ENCODE measurements at regions not wholly inside any gene's neighbourhood (a gene's known extent, or its start where the extent isn't known, plus 50 kb on each side); places are given as distances from the start of the nearest gene placed in this dataset.

DNA sequence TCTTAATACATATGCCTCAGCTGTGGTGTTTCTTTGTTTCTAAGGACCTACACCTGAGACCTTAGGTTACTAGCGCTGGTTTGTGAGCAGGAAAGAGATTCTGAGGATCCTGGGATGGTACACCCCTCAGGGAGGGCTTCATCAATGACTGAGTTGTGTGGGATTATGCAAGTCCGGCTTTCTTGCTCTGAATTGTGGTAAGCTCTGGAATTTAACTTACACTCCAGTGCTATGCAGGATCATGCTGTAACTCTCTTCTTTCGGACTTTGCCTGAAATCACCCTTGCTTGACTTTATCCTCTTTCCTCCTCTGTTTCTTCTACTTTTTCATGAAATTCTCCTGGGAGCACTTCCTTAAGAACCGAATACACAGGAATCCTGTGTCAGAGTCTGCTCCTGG, 431.5 kb upstream of the BOD1L1 start:
- no peak for DNase-seq

DNA sequence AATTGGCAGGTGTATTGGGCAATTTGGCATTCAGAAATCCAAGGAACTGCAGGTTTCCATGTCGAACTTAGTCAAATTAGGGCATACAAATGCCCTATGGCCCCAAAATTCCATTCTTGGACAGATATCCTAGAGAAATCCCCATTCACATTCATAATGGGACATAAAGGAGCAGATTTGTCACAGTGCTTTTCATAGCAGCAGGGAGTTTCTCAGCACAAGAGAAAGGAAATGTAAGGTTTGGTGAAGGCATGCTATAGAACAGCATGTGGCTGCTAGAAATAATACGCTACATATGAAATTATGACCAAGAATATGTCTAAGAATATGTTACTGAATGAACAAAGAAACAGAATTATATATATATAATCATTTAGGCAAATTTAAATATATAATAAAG, 437.5 kb upstream of the BOD1L1 start:
- no peak for DNase-seq

DNA sequence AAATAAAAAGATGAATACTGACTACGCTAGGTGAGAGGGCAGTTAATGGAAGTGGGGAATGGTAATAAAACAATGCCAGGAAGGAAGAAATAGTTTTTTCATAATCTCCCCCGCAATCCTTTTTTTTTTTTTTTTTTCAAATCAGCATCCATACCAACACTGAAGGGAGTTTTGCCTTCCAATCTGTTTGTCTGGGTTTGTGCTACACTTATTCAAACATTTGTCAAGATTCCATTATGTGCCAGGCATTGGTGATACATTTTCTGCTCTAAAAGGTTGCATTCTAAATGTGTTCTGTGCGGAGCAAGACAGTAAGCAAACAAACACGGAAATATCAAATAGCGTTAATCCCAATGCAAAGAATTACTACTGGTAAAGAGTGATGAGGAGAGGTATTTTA, 437.9 kb upstream of the BOD1L1 start:
- DNase-seq = no peak

DNA sequence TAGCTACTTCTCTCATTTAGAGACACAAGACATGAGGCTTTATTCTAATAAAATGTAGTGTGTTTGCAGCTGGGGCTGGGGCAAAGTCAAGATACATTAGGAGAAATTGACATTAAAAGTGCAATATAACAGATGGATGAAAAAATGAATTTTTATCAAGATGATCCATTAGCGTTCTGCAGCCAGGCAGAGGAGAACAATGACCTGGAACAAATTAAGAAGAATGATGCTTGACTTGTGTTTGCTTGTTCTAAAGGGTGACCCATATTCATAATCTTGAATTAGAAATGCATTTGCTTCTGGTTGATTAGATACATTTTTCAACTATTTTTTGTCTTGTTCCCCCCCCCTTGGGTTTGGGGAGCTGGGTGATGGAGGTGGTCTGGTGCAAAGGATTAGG, 439.5 kb upstream of the BOD1L1 start:
- DNase-seq = no peak

DNA sequence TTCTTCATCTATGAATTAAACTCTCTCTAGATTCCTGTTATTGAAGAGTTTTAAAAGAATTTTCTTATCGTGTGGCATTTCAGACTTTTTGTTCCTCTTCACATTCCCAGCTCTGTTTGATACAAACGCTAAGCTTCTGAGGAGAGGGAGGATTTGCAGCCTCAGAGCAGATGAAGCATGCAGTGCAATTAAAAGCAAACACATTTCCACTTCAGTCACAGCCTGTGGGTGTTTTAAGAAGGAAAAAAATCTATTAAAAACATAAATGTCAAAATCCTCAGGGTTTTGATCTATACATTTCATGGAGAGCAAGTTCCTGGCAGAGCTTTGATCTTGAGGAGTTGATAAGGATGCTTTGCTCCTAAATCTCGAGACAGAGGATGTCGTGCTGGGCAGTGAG, 442.4 kb upstream of the BOD1L1 start:
- DNase-seq = no peak

DNA sequence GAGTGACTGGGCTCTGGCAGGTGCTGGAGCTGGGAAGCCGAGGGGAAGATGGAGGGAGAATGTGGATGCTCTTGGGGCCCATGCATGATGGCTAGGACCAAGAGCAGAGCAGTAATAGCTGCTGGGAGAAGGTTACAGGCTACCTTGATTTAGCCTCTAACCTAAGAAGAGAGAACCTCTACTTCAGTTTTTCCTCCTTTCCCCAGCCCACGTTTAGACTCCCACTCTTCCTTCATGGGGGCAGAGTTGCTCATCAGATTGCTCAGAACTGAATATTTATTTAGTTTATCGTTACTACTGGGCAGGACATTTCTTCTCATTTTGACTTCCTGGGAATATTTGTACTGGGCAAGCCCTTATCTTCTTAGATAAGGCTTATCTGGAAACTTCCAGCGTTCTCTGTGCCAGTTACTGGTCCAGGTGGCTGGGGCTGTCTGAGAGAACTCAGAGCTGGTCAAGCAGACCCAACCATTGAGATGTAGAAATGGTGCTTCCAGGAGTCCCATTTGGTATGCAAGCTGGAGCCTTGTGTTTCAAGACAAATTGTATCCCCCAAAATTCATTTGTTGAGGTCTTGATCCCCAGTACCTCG, 442.9 kb upstream of the BOD1L1 start:
- no peak for DNase-seq

DNA sequence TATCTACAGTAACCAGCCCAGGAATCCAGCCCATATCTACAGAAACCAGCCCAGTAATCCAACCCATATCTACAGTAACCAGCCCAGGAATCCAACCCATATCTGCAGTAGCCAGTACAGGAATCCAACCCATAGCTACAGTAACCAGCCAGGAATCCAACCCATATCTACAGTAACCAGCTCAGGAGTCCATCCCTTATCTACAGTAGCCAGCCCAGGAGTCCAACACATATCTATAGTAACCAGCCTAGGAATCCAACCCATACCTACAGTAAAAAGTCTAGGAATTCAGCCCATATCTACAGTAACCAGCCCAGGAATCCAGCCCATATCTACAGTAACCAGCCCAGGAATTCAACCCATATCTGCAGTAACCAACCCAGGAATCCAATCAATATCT, 445.0 kb upstream of the BOD1L1 start:
- DNase-seq = no peak

DNA sequence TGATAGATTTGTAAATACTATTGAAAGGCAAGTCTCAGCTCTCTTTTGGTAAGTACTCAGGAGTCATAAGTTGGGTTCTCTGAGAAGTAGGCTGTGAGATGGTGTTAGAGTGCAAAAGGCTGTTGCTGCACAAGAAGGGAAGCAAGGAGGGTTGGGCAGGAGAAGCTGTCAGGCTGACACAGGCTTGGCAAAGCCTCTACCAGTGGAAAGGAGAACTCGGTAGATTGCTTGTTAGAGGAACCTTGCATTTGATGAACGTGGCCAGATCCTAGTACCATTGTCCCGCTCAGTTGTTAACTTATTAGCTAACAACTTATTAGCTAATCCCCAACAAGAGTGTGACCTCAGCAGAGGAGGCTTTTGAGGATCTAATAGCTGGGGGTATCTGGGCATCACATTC, 449.3 kb upstream of the BOD1L1 start:
- DNase-seq = no peak

DNA sequence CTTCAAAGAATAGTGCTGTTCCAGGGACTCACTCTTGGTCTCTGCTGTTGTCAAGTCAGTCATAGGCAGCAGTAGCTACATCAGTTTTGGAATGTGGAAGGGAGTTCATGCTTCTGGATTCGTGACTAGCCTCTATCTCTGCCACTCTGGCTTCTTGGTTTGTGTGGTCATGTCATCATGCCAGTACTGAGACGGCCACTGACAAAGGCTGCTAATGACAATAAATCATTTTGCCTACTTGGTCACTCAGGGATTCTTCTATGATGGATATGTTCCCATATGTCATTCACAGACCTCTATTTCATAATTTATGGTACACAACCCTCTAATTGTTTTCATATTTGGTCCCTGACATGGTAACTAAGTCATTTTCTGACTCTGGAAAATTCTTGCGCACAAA, 450.8 kb upstream of the BOD1L1 start:
- DNase-seq = no peak

DNA sequence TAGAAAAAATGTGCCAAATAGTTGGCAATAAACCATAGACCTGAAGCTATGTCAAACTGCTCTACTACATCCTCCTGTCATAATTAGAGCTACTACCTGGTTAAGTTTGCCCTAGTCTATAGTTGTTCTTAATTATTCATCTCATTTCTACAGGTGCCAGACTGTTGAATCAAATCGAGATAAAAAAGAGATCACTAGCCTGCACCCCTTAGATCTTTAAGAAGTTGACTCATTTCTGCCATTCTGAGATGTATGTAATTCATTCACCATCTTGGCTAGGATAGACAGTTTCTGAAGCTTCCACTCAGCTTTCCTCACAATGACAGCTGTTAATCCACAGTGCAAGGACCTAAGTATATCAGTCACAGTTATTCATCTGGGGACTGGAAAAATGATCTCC, 452.1 kb upstream of the BOD1L1 start:
- no peak for DNase-seq

DNA sequence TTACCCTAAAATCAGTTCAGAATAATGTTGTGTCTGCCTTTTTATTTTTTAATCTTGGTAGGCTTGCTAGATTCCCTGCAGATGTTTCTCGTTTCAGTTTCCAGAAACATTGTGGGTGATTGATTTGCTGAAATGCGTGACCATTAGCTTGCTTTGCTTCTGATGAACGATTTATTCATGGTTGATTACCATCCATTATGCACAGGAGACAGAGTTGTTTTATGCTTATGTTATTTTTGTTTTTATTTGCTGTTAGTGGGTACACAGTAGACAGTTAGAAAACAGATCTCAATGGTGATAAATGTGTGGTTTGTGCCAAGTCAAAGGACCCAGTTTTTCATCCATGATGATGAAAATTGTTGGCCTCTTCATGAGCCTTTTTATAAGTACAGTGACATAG, 455.6 kb upstream of the BOD1L1 start:
- DNase-seq = no peak

DNA sequence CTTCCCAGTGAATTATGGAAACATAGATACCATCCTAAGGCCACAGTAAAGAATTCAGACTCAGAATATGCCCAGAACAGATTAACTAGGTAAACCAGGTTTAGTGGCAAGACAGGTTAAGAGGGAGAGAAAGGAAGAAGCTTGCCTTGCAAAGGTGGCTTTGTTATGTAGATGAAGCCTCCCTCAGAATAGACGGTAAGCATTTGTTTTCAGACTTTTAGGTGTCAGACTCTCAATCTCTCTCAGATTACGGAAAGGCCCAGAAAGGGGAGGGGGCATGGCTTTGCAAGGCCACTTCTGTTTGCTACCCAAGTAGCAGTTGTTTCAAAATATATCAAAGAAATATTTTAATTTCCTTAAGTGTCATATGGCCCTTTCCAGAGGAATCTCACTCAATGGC, 457.1 kb upstream of the BOD1L1 start:
- DNase-seq = no peak

DNA sequence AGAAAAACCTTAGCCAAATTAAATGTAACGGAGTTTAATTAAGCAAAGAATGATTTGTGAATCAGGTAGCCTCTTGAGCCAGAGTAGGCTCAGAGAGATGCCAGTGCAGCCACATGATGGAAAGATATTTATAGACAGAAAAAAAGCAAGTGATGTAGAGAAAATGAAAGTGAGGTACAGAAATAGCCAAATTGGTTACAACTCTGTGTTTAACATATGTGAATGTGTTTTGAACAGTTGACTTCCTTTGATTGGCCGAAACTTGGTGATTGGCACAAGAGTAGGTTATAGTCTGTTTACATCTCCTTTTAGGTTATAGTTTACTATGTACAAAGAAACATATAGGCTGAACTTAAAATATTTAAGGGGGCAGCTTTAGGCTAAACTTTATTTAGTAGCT, 459.9 kb upstream of the BOD1L1 start:
- DNase-seq = no peak

DNA sequence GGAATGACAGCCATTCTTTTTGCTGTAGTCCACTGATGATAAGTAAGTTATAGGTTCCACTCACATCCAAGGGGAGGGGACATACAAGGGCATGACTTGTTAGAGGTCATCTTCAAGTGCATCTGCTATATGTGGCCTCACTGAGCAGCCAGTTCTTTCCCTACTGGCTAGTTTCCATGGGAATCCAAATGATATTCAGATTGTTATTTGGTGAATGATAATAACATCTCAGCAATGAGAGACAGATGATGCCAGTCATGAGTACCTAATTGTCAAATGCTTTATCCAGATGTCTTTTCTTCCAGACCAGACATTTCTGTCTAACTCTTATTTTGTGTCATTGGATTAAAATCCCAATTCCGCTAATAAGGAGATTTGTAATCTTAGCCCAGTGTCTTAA, 460.4 kb upstream of the BOD1L1 start:
- DNase-seq = no peak

DNA sequence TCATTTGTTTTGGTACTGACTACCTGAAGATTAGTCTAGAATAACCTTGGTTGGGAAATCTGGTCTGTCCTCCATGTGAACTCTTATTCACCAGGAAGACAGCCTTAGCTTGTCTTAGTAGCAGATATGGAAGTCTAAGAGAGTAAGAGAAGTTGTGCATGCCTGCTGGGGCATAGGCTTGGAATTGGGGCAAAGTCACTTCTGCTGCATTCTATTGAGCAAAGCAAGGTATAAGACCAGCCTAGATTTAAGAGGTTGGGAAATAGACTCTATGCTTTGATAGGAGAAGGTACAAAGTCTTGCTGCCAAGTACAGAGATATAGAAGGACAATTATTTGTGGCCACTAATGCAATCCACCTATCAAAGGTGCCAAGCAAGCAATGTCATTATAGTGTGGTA, 464.0 kb upstream of the BOD1L1 start:
- no peak for DNase-seq

DNA sequence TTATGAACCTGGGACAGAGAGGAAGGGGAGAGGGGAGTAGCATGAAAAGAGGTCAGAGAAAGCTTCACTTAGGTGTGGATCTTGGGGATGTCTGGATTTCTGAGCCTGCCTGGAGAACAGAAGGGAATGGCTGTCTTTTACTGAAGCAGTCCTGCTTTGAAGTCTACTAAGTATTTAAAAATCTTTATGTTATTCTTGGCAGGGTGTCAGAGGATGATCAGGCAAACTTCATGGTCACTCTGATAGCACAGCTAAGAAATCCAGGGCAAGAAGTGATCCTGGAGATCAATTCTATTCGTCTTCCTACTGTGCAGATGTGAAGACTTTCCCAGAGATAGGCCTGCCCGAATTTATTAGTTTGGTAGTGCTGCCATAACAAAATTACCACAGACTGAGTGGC, 464.4 kb upstream of the BOD1L1 start:
- DNase-seq = no peak

DNA sequence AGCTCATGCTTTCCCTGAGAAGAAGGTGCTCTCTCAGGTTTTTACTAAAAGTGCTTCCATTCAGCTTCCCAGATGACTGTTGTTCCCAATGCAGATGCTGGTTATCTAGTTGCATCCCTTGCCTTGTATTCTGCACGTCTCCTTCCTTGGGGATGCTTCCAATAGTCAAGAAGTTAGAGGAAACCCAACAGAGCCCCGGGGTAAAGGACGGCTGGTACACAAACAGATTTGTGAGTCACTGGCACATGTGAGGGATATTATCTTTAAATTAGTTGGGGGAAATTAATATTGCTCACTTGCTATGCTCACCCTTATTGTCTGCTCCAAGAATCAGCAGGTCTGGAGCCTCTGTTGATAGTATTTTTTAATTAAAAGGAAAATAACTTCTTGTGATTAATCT, 465.2 kb upstream of the BOD1L1 start:
- DNase-seq = no peak

DNA sequence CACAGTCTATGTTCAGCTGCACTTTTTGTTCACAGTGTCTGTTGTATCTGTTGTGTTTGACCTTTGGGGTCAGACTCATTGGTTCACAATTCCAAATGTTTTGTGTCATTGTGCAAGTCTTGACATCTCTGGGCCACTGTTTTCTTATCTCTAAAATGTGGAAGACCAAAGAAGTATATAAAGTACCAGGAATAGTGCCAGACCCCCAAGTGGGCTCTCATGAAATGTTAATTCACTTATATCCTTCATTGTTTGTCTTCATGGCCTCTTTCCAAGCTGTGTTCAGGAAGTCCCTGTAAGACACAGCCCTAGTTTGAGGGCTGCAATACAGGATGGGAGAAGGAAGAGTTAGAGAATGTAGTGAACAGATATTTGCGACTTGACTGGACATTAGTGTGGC, 468.3 kb upstream of the BOD1L1 start:
- no peak for DNase-seq

DNA sequence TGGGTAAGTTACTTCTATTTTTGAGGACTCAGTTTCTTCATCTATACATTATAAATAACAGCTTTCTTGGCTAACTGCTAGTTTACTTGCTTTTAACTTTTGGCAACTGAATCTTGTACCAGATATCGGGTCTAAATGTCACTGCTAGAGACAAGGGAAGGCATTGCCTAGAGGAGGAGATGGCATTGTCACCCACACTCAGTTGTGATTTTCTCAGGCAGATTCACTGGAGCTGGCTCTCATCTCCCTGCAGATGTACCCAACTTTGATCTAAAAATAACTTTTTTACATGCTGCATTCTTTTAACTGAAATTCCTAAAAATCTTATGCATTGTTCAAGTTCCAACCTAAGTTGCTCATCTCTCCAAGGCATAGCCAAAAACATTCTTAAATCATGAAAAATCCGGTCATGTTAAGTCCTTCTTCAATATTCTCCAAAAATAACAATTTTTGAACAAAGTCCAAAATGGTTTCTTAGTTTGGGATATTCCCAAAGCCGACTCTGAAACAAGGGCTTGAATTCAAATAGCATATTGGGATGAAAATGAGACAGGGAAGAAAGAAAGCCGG, 469.0 kb upstream of the BOD1L1 start:
- no peak for DNase-seq

DNA sequence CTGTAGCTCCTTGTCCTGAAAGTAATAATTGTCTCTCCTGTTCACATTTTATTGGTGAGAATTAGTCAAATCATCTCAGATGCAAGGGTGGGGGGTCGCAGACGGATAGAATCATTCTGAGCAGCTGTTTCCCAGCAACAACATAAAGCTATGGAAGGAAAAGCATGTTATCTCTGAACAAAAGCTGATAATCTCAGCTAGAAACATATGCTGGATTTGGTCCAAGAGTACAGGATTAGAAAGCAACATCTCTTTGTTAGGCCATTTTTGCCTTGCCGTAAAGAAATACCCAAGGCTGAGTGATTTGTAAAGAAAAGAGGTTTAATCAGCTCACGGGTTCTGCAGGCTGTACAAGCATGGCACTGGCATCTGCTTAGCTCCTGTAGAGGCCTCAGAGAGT, 472.8 kb upstream of the BOD1L1 start:
- DNase-seq = no peak

DNA sequence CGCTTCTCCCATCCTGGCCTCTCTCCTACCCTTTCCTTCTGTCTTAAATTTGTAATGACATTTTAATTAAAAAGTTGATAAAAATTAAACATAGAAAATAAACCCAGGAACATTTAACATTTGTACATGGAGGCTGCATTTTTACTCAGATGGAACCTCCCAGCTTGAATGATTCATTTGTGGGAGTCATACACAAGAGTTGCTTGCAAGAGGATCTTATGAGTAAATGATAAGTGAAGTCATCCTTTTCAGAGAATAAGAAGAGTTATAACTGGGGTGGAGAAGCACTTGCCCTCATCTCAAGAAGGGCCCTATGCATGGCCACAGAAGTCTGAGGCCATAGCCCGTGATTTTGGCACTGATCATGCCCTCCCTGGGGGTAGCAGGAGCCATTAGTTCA, 482.9 kb upstream of the BOD1L1 start:
- no peak for DNase-seq

DNA sequence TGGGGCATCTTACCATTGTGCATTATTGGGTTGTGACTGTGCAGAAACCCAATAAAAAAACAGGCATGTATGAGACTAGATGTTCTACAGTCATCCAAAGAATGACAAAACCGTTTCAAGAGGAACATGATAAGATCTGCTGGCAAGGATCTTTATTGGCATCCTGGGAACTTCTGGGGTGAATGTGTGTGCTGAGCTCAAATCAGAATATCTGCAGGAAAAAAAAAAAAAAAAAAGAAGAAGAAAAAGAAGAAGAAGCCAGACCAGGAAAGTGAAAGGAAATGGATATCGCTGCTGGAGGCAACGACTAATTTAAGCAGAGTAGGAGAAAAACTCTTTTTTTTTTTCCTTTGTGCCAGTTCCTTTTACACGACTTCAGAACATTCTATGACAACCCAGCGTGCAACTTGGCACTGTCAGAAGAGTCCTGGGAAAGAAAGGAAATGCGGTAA, 484.2 kb upstream of the BOD1L1 start:
- DNase-seq = no peak

DNA sequence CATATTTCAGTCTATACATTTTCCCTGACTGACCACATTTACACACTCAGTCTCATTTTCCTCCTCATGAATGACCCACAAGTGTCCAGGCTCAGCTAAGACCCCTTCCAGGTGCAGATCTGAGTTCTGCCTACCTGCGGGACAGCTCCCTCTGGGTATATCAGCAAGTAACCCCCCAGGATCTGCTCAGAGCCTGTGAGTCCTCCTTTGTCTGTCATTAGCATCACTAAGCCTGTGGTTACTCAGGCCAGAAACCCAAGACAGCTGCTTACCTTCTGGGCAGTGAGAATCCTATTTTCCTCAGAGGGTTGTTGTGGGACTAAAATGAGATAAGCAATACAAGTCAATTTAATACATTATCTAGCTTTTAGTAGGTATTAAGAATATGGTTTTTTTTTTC, 487.6 kb upstream of the BOD1L1 start:
- no peak for DNase-seq

DNA sequence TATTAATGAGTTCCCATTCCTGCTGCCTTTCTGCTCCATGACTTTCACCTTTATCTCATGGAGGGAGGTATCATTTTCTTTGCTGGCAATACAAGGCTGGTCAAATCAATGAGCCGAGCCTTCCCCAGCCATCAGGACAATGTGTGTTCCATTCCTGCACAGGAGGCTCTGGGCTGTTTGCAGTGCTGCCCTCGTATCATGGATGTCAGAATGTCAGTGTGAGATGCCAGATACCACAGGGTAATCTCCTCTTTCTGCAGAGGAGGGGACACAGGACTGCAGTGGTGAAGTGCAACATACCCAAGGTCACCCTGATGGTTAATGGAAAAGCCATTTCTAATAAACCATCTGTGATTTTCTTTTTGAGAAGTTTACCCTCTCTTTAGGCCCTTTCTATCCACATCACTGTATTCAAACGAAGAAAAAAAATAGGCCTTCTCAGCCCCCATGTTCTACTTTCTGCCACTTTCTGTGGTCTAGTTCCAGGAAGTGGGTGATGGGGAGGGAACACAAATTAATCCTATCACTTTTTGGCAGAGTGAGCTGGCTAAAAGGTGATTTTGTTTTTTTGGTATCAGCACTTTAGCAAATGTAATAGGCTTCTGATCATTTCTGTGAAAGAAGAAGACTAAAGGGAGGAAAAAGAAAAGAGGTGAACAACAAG, 490.2 kb upstream of the BOD1L1 start:
- no peak for DNase-seq

DNA sequence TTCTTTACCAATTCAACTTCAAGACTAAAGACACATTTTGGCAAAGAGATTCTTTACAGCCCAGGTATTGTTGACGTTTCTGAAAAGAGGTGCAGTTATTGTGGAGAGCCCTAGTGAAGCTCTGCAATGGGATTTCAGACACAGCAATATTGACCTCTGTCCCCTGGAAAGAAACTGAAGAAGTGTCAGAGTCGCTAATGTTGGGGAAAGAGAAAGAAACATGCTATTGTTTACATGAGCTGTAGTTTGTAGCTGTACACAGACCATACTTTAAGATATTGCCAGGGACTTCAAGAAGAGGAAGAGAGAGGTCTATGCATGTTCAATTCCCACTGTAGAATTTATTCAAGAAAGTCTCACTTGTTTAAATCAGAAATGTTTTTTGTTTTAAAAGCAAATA, 497.3 kb upstream of the BOD1L1 start:
- no peak for DNase-seq
